ENCODE measurements at regions not wholly inside any gene's neighbourhood (a gene's known extent, or its start where the extent isn't known, plus 50 kb on each side); places are given as distances from the start of the nearest gene placed in this dataset.

- Histone ChIP-seq H3K4me3 (no peak overlapping the region), H3K27ac (no peak overlapping the region)
- DNase-seq (ENCODE audit: low spot score), result no peak
- TF ChIP-seq, protein P1, sequence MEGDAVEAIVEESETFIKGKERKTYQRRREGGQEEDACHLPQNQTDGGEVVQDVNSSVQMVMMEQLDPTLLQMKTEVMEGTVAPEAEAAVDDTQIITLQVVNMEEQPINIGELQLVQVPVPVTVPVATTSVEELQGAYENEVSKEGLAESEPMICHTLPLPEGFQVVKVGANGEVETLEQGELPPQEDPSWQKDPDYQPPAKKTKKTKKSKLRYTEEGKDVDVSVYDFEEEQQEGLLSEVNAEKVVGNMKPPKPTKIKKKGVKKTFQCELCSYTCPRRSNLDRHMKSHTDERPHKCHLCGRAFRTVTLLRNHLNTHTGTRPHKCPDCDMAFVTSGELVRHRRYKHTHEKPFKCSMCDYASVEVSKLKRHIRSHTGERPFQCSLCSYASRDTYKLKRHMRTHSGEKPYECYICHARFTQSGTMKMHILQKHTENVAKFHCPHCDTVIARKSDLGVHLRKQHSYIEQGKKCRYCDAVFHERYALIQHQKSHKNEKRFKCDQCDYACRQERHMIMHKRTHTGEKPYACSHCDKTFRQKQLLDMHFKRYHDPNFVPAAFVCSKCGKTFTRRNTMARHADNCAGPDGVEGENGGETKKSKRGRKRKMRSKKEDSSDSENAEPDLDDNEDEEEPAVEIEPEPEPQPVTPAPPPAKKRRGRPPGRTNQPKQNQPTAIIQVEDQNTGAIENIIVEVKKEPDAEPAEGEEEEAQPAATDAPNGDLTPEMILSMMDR (IDR thresholded peaks at IDR 0.05), result no peak
These were observed 384.8 kb downstream of the CNTN6 start for GRCh38 chr3:1477669-1478068.

- no peak overlapping the region for H3K27ac ChIP-seq
- no peak overlapping the region for H3K4me3 ChIP-seq
- TF ChIP-seq, protein P1 (IDR thresholded peaks at IDR 0.05), result no peak
- no peak for DNase-seq (ENCODE audit: low spot score)
These were observed 402.6 kb downstream of the CNTN6 start for GRCh38 chr3:1495466-1495865.

DNA sequence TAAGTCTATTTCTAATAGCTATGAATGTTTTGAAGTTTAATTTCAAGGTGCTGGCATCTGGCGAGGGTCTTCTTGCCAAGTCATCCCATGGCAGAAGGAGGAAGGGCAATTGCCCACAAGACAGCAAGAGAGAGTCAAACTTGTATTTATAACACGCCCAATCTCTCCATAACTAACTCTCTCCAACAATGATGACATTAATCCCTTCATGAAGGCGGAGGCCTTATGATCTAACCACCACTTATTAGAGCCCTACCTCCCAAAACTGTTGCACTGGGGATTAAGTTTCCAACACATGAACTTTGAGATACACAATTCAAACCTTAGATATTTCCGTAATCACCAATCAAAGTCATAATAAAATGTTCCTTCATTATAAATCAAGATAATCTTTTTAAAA is 406.9 kb downstream of the CNTN6 start:
- DNase-seq (ENCODE audit: low spot score), result no peak
- H3K4me3 ChIP-seq, result no peak overlapping the region
- no peak overlapping the region for H3K27ac ChIP-seq
- TF ChIP-seq, protein P1 (IDR thresholded peaks at IDR 0.05), result no peak

DNA sequence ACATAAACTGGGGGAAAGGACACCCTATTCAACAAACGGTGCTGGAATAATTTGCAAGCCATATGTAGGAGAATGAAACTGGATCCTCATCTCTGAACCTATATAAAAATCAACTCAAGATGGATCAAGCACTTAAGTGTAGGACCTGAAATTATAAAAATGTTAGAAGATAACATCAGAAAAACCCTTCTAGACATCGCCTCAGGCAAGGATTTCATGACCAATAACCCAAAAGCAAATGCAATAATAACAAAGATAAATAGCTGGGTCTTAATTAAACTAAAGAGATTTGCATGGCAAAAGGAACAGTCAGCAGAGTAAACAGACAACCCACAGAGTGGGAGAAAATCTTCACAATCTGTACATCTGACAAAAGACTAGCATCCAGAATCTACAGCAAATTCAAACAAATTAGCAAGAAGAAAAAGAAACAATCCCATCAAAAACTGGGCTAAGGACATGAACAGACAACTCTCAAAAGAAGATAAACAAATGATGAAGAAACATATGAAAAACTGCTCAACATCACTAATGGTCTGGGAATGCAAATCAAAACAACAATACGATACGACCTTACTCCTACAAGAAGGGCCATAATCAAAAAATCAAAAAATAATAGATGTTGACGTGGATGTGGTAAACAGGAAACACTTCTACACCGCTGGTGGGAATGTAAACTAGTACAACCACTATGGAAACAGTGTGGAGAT is 408.7 kb downstream of the CNTN6 start:
- no peak for DNase-seq (ENCODE audit: low spot score)
- Histone ChIP-seq H3K27ac (no peak overlapping the region), H3K4me3 (no peak overlapping the region)
- TF ChIP-seq, protein P1 (IDR thresholded peaks at IDR 0.05), result no peak

- Histone ChIP-seq H3K4me3 (no peak overlapping the region), H3K27ac (no peak overlapping the region)
- TF ChIP-seq, protein P1 (IDR thresholded peaks at IDR 0.05), result no peak
- DNase-seq (ENCODE audit: low spot score), result no peak
These were observed 413.3 kb downstream of the CNTN6 start for GRCh38 chr3:1506090-1506489.

DNA sequence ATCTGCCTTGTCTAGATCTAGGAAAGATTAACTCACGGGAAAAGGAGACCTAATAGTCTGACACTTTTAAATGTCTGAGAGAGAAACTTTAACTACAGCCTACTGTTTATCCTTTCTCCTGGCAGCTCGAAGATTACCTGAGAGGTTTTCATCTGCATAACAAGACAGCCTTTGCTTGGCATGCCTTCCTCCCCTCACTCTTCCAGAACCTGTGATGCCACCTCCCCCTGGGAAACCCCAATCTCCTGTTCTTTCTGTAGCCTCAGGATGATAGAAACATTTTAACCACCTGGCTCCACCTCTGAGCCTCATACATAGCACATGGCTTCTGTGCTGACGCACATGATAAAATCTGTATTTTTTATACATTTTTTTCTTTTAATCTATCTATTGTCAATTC is 420.8 kb downstream of the CNTN6 start:
- H3K4me3 ChIP-seq, result no peak overlapping the region
- TF ChIP-seq, protein P1 (IDR thresholded peaks at IDR 0.05), result no peak
- DNase-seq (ENCODE audit: low spot score), result no peak

DNA sequence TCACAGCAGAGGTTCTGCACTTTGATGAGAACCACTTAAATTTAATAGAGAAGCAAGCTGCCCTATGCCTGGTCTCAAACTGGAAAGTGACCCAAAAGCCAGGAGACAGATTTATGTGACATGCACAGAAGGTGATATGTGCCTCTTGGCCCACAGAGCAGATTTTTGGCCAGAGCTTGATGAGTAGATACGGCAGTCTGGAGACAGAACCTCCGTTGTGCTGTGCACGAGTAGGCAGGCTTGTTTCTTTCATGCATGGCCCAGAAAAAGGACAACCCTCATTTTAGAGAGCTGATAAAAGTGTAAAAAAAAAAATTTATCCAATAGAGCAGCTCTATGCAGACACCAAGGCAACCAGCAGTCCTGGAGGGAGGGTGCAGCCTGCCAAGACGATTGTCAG is 423.1 kb downstream of the CNTN6 start:
- DNase-seq (ENCODE audit: low spot score), result no peak
- TF ChIP-seq, protein P1 (IDR thresholded peaks at IDR 0.05), result no peak
- Histone ChIP-seq H3K4me3 (no peak overlapping the region), H3K27ac (no peak overlapping the region)

More for the DNA sequence above, 420.8 kb downstream of the CNTN6 start:
- no peak overlapping the region for H3K27ac ChIP-seq
